Erythroblast (primary cell): ENCODE measurements at regions not wholly inside any gene's neighbourhood (a gene's known extent, or its start where the extent isn't known, plus 50 kb on each side); places are given as distances from the start of the nearest gene placed in this dataset.

Experiments used
- GATA1 ChIP-seq: IDR thresholded peaks from 2 replicates; pipeline ENCODE4 v1.6.1; 2011; ENCODE audit warnings: low read depth, mild to moderate bottlenecking, control low read depth, low read length, moderate library complexity
- POLR2A ChIP-seq: IDR thresholded peaks from 2 replicates; pipeline ENCODE4 v1.6.1; 2011; ENCODE audit warnings: mild to moderate bottlenecking, low read length

GRCh38 chr18:72091369-72091768 is 452.8 kb downstream of the CBLN2 start:
- TF ChIP-seq POLR2A (no peak), GATA1 (no peak)
